ENCODE measurements at regions not wholly inside any gene's neighbourhood (a gene's known extent, or its start where the extent isn't known, plus 50 kb on each side); places are given as distances from the start of the nearest gene placed in this dataset.

- TF ChIP-seq SMC3 (IDR thresholded peaks at IDR 0.05; ENCODE audit: low read depth, low read length) (no peak), EZH2phosphoT487 (IDR thresholded peaks at IDR 0.05; ENCODE audit: borderline replicate concordance, low read depth) (no peak), CTCF (IDR thresholded peaks at IDR 0.05) (no peak), POLR2AphosphoS5 (IDR thresholded peaks at IDR 0.05; ENCODE audit: low read depth, low read length) (no peak), REST (IDR thresholded peaks at IDR 0.05; ENCODE audit: low read depth, low read length) (no peak), EP300 (IDR thresholded peaks at IDR 0.05; ENCODE audit: borderline replicate concordance in 1 of 2, low read depth in 1 of 2, low read length in 1 of 2) (no peak)
These were observed 1927.1 kb upstream of the PCDH7 start for GRCh38 chr4:28792917-28793597.

All from SK-N-SH (cell line).